IPS-18c (cell line): ENCODE measurements at regions not wholly inside any gene's neighbourhood (a gene's known extent, or its start where the extent isn't known, plus 50 kb on each side); places are given as distances from the start of the nearest gene placed in this dataset.

Experiments used
- H3K4me3 ChIP-seq: 2 replicates; pipeline ENCODE4 v1.7.0; 2013; ENCODE audit warnings: low read depth, mild to moderate bottlenecking, low read length, moderate library complexity; ENCODE audit not compliant: insufficient read depth
- H3K9me3 ChIP-seq: one replicate; pipeline ENCODE4 v1.6.1; 2013; ENCODE audit warnings: mild to moderate bottlenecking, low read length, moderate library complexity; ENCODE audit not compliant: control insufficient read depth, insufficient read depth

- Histone ChIP-seq H3K4me3 (no peak overlapping the region), H3K9me3 (no peaks in the 10 kb centered on the region)
These were observed 58.6 kb downstream of the LIG4 start for GRCh38 chr13:108156749-108157148.

- Histone ChIP-seq H3K9me3 (no peaks in the 10 kb centered on the region), H3K4me3 (no peak overlapping the region)
These were observed 59.9 kb downstream of the LIG4 start for GRCh38 chr13:108155185-108156106.

GRCh38 chr13:108154421-108154858, 60.9 kb downstream of the LIG4 start:
- H3K4me3 ChIP-seq, result no peak overlapping the region
- H3K9me3 ChIP-seq, result no peaks in the 10 kb centered on the region

GRCh38 chr13:108146642-108147041, 68.7 kb downstream of the LIG4 start:
- H3K4me3 ChIP-seq, result no peak overlapping the region
- no peaks in the 10 kb centered on the region for H3K9me3 ChIP-seq

GRCh38 chr13:108142702-108143436, 72.5 kb downstream of the LIG4 start:
- no peaks in the 10 kb centered on the region for H3K9me3 ChIP-seq
- no peak overlapping the region for H3K4me3 ChIP-seq

GRCh38 chr13:108137176-108137575, 78.2 kb downstream of the LIG4 start:
- no peaks in the 10 kb centered on the region for H3K9me3 ChIP-seq
- H3K4me3 ChIP-seq, result no peak overlapping the region

GRCh38 chr13:108127406-108127805, 87.9 kb downstream of the LIG4 start:
- Histone ChIP-seq H3K9me3 (no peaks in the 10 kb centered on the region), H3K4me3 (no peak overlapping the region)

GRCh38 chr13:108126056-108126455, 89.3 kb downstream of the LIG4 start:
- no peaks in the 10 kb centered on the region for H3K9me3 ChIP-seq
- no peak overlapping the region for H3K4me3 ChIP-seq

GRCh38 chr13:108121406-108121805, 93.9 kb downstream of the LIG4 start:
- H3K4me3 ChIP-seq, result no peak overlapping the region
- no peaks in the 10 kb centered on the region for H3K9me3 ChIP-seq

GRCh38 chr13:108120856-108121255, 94.5 kb downstream of the LIG4 start:
- Histone ChIP-seq H3K4me3 (no peak overlapping the region), H3K9me3 (no peaks in the 10 kb centered on the region)

GRCh38 chr13:108120302-108120701, 95.0 kb downstream of the LIG4 start:
- Histone ChIP-seq H3K9me3 (no peaks in the 10 kb centered on the region), H3K4me3 (no peak overlapping the region)

- Histone ChIP-seq H3K4me3 (no peak overlapping the region), H3K9me3 (no peaks in the 10 kb centered on the region)
These were observed 99.6 kb downstream of the LIG4 start for GRCh38 chr13:108115738-108116137.

- Histone ChIP-seq H3K4me3 (no peak overlapping the region), H3K9me3 (no peaks in the 10 kb centered on the region)
These were observed 101.9 kb downstream of the LIG4 start for GRCh38 chr13:108113407-108113806.

- no peaks in the 10 kb centered on the region for H3K9me3 ChIP-seq
- no peak overlapping the region for H3K4me3 ChIP-seq
These were observed 110.6 kb downstream of the LIG4 start for GRCh38 chr13:108104736-108105135.

- Histone ChIP-seq H3K9me3 (no peaks in the 10 kb centered on the region), H3K4me3 (no peak overlapping the region)
These were observed 112.6 kb downstream of the LIG4 start for GRCh38 chr13:108102771-108103170.

GRCh38 chr13:108096301-108096915, 118.9 kb downstream of the LIG4 start:
- Histone ChIP-seq H3K4me3 (no peak overlapping the region), H3K9me3 (no peaks in the 10 kb centered on the region)

GRCh38 chr13:108095036-108095435, 120.3 kb downstream of the LIG4 start:
- Histone ChIP-seq H3K9me3 (no peaks in the 10 kb centered on the region), H3K4me3 (no peak overlapping the region)

GRCh38 chr13:108093616-108094015, 121.7 kb downstream of the LIG4 start:
- Histone ChIP-seq H3K4me3 (no peak overlapping the region), H3K9me3 (no peaks in the 10 kb centered on the region)
